MCF 10A (cell line): ENCODE measurements at regions not wholly inside any gene's neighbourhood (a gene's known extent, or its start where the extent isn't known, plus 50 kb on each side); places are given as distances from the start of the nearest gene placed in this dataset.

ENCODE experiments used
- BruUV-seq: library from RNA; stranded (reverse); fragments of 400-500 nt; replicated peaks from 2 replicates; lab custom pipeline; 2021; lab: Mats Ljungman, UMichigan
- CTCF ChIA-PET: fragments of 300-600 bp; sonication (Branson Sonifier 250); formaldehyde crosslinking; extraction: SDS; loops from one replicate; lab custom pipeline; 2021; ENCODE audit warnings: antibody characterized with exemption, inconsistent platforms; lab: Yijun Ruan, JAX
- POLR2A ChIA-PET: fragments of 300-600, 350-650 bp; sonication (Branson Sonifier 250); formaldehyde crosslinking; extraction: SDS; loops from one replicate; lab custom pipeline; 2020; ENCODE audit warnings: antibody characterized with exemption, inconsistent platforms; lab: Yijun Ruan, JAX
- DNase-seq: peaks from one replicate; pipeline ENCODE4 v3.0.0-alpha.2; 2018; ENCODE audit not compliant: unreplicated experiment
- H3K27ac Mint-ChIP-seq: one replicate; pipeline ENCODE4 v1.8.0; 2022; ENCODE audit warnings: mild to moderate bottlenecking, low read depth, mixed read lengths; ENCODE audit not compliant: unreplicated experiment
- H3K27me3 Mint-ChIP-seq: one replicate; pipeline ENCODE4 v1.8.0; 2022; ENCODE audit warnings: mixed read lengths; ENCODE audit not compliant: insufficient read depth, unreplicated experiment
- H3K36me3 Mint-ChIP-seq: one replicate; pipeline ENCODE4 v1.8.0; 2022; ENCODE audit warnings: mild to moderate bottlenecking, moderate library complexity, mixed read lengths; ENCODE audit not compliant: insufficient read depth, unreplicated experiment
- H3K4me1 Mint-ChIP-seq: one replicate; pipeline ENCODE4 v1.8.0; 2022; ENCODE audit warnings: mixed read lengths; ENCODE audit not compliant: insufficient read depth, unreplicated experiment
- H3K4me3 Mint-ChIP-seq: one replicate; pipeline ENCODE4 v1.8.0; 2022; ENCODE audit warnings: mild to moderate bottlenecking, moderate library complexity, mixed read lengths; ENCODE audit not compliant: unreplicated experiment
- H3K9me3 Mint-ChIP-seq: one replicate; pipeline ENCODE4 v1.8.0; 2022; ENCODE audit warnings: mixed read lengths; ENCODE audit not compliant: unreplicated experiment
- intact Hi-C: fragments of 100-400 bp; cut with micrococcal nuclease; formaldehyde crosslinking; loops from 2 replicates; pipeline ENCODE4 v1.14.1; 2022
- TF ChIP-seq, protein P1 (sequence below): fragments of 200-600 bp; IDR thresholded peaks from one replicate; pipeline ENCODE4 v1.8.0; 2022; ENCODE audit warnings: antibody characterized with exemption, mild to moderate bottlenecking; ENCODE audit not compliant: unreplicated experiment

DNA sequence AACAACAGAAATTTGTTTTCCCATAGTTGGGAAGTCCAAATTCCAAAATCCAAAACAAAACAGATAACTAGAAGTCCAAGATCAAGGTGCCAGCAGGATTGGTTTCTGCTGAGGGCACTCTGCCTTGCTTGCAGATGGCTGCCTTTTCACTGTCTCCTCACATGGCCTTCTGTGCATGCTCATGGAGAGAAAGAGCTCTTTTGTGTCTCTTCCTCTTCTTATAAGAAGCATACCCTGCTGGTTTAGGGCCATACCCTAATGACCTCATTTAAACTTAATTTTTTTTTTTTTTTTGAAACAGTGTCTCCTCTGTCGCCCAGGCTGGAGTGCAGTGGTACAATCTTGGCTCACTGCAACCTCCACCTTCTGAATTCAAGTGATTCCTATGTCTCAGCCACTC lies 1974.1 kb upstream of the PCDH20 start:
- no peak for DNase-seq
- CTCF ChIA-PET = interaction anchor here (0.7 kb wide), 1 partner anchor 20 kb away, joined by 3 read pairs; no protein-coding TSS in a partner anchor
- no peak overlapping the region for H3K27ac Mint-ChIP-seq
- POLR2A ChIA-PET = no interaction called here
- H3K4me1 Mint-ChIP-seq = no peaks in the 10 kb centered on the region
- H3K36me3 Mint-ChIP-seq = no peaks in the 10 kb centered on the region
- TF ChIP-seq, protein P1, sequence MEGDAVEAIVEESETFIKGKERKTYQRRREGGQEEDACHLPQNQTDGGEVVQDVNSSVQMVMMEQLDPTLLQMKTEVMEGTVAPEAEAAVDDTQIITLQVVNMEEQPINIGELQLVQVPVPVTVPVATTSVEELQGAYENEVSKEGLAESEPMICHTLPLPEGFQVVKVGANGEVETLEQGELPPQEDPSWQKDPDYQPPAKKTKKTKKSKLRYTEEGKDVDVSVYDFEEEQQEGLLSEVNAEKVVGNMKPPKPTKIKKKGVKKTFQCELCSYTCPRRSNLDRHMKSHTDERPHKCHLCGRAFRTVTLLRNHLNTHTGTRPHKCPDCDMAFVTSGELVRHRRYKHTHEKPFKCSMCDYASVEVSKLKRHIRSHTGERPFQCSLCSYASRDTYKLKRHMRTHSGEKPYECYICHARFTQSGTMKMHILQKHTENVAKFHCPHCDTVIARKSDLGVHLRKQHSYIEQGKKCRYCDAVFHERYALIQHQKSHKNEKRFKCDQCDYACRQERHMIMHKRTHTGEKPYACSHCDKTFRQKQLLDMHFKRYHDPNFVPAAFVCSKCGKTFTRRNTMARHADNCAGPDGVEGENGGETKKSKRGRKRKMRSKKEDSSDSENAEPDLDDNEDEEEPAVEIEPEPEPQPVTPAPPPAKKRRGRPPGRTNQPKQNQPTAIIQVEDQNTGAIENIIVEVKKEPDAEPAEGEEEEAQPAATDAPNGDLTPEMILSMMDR = no peak
- no peak overlapping the region for H3K4me3 Mint-ChIP-seq
- no peaks in the 10 kb centered on the region for H3K27me3 Mint-ChIP-seq
- H3K9me3 Mint-ChIP-seq = no peaks in the 10 kb centered on the region
- intact Hi-C loops = no loop called here
- BruUV-seq = no TSS peak

DNA sequence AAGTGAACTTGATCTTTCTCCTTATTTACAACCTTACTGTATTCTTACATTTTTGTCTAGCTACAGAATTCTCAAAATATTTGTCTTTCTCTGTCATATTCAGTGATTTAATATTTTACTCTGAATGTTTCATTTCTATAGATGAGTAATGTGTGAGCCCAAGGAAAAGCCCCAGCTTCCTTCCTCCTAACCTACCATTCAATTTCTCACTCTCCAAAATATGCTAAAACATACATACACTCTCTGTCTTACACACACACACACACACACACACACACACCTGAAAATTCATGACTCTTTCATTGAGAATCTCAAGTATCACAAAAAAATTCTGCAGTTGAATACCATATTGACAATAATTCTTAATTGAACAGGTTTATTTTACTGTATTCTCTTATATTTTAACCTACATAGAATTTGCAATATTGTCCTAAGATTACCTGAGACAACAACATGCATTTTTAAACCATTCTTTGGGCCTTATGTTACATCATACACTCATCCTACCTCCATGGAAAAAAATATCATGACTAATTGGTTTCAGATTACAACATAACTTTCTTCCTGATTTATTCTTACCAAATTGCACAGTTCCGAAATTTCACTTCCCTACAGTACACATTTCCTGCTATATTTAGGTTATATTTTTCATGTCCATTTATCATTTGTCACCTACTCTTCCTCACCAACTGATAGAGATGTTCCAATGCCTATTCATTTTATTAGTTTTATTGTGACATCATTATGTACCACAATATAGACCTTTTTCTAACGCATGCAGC lies 1965.6 kb upstream of the PCDH20 start:
- H3K27me3 Mint-ChIP-seq = no peaks in the 10 kb centered on the region
- DNase-seq = peak; percentile 20
- no TSS peak for BruUV-seq
- CTCF ChIA-PET = no interaction called here
- peaks cover 6% of the 10 kb centered on the region for H3K9me3 Mint-ChIP-seq
- POLR2A ChIA-PET = no interaction called here
- H3K27ac Mint-ChIP-seq = no peak overlapping the region
- intact Hi-C loops = no loop called here
- H3K4me1 Mint-ChIP-seq = peaks cover 10% of the 10 kb centered on the region
- H3K36me3 Mint-ChIP-seq = no peaks in the 10 kb centered on the region
- TF ChIP-seq, protein P1 = no peak
- no peak overlapping the region for H3K4me3 Mint-ChIP-seq

DNA sequence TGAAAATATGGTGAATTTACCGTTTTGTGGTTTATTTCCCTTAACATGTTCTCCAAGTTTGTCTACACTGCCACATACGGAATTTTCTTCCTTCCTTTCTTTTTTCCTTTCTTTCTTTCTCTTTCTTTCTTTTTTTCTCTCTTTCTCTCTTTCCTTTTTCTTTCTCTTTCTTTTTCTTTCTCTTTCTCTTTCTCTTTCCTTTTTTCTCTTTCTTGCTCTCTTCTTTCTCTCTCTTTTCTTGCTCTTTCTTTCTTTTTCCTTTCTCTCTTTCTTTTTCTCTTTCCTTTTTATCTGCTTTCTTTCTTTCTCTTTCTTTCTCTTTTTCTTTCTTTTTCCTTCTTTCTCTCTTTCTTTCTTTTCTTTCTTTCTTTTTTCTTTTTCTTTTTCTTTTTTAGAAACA lies 1962.3 kb upstream of the PCDH20 start:
- no peaks in the 10 kb centered on the region for H3K27me3 Mint-ChIP-seq
- ChIA-PET POLR2A (no interaction called here), CTCF (no interaction called here)
- intact Hi-C loops = no loop called here
- TF ChIP-seq, protein P1 = no peak
- no peak overlapping the region for H3K27ac Mint-ChIP-seq
- H3K4me3 Mint-ChIP-seq = no peak overlapping the region
- no peak for DNase-seq
- no peaks in the 10 kb centered on the region for H3K36me3 Mint-ChIP-seq
- BruUV-seq = no TSS peak
- H3K9me3 Mint-ChIP-seq = peaks cover 6% of the 10 kb centered on the region
- H3K4me1 Mint-ChIP-seq = peaks cover 10% of the 10 kb centered on the region

DNA sequence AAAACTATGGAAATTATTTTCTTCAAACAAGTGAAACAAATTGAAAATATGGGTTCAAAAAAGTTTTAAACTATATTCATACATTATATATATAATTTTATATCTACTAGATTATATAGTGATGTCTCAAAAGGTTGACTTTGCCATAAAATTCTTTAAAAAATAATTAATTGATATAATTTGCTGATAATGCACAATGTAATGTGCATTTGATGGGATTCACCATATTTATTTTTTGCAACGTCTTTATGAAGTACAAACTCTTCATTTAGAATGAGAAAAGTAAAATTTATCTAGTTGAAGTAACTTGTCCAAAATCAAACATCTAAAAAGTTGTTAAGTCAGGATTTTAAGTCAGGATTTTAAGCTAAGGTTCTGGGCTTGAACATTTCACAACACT lies 1954.5 kb upstream of the PCDH20 start:
- Mint-ChIP-seq H3K27me3 (no peaks in the 10 kb centered on the region), H3K4me3 (no peak overlapping the region), H3K9me3 (no peaks in the 10 kb centered on the region), H3K36me3 (no peaks in the 10 kb centered on the region), H3K27ac (no peak overlapping the region), H3K4me1 (no peaks in the 10 kb centered on the region)
- no TSS peak for BruUV-seq
- ChIA-PET POLR2A (no interaction called here), CTCF (no interaction called here)
- intact Hi-C loops = no loop called here
- DNase-seq = no peak
- TF ChIP-seq, protein P1 = no peak
